K562 (cell line): ENCODE measurements at regions not wholly inside any gene's neighbourhood (a gene's known extent, or its start where the extent isn't known, plus 50 kb on each side); places are given as distances from the start of the nearest gene placed in this dataset.

Experiments used
- AFF4 ChIP-seq: sonication (generic); formaldehyde crosslinking; IDR thresholded peaks from 2 replicates; pipeline ENCODE4 v1.8.0; 2023; ENCODE audit warnings: mild to moderate bottlenecking, missing genetic modification reagents
- CTBP1 ChIP-seq: fragments of 450-650 bp; IDR thresholded peaks from 2 replicates; pipeline ENCODE4 v1.6.1; 2016; ENCODE audit warnings: borderline replicate concordance
- FIP1L1 ChIP-seq: fragments of 200-400 bp; formaldehyde crosslinking; IDR thresholded peaks from 2 replicates; pipeline ENCODE4 v1.6.1; 2018; ENCODE audit warnings: mild to moderate bottlenecking, low read depth, low read length; ENCODE audit not compliant: poor library complexity, severe bottlenecking
- GABPB1 ChIP-seq: sonication (generic); formaldehyde crosslinking; IDR thresholded peaks from 2 replicates; pipeline ENCODE4 v1.8.0; 2022; ENCODE audit warnings: mild to moderate bottlenecking, missing genetic modification reagents
- GMEB1 ChIP-seq: fragments of 250-450 bp; sonication (Bioruptor Pico); IDR thresholded peaks from 2 replicates; pipeline ENCODE4 v1.4.0; 2020; ENCODE audit warnings: mild to moderate bottlenecking
- HCFC1 ChIP-seq: IDR thresholded peaks from 2 replicates; pipeline ENCODE4 v1.6.1; 2012; ENCODE audit warnings: low read depth, low read length, improper control_type of control experiment
- HNRNPL ChIP-seq: fragments of 200-400 bp; formaldehyde crosslinking; IDR thresholded peaks from 2 replicates; pipeline ENCODE4 v1.6.1; 2017; ENCODE audit warnings: low read depth, mild to moderate bottlenecking, low read length
- MEF2A ChIP-seq: IDR thresholded peaks from 2 replicates; pipeline ENCODE4 v1.6.1; 2011; ENCODE audit warnings: low read depth, mild to moderate bottlenecking, low read length, moderate library complexity; ENCODE audit not compliant: control insufficient read depth
- NELFE ChIP-seq: IDR thresholded peaks from 2 replicates; pipeline ENCODE4 v1.6.1; 2011; ENCODE audit warnings: mild to moderate bottlenecking; ENCODE audit not compliant: insufficient read depth, insufficient read length
- ZNF140 ChIP-seq: fragments of 250-450 bp; sonication (Bioruptor Pico); IDR thresholded peaks from 2 replicates; pipeline ENCODE4 v1.8.0; 2021; ENCODE audit warnings: moderate library complexity, mild to moderate bottlenecking, inconsistent platforms
- ZNF79 ChIP-seq: fragments of 250-450 bp; sonication (Bioruptor Pico); IDR thresholded peaks from 2 replicates; pipeline ENCODE4 v1.4.0; 2020; ENCODE audit warnings: low read depth, mild to moderate bottlenecking, moderate library complexity
- TF ChIP-seq, protein P1 (sequence below), 2 experiments: fragments of 450-650 bp; IDR thresholded peaks; 2 replicates each; pipeline ENCODE4 v1.6.1; 2016
- TF ChIP-seq, protein P2 (sequence below): fragments of 250-450 bp; sonication (Bioruptor Pico); IDR thresholded peaks from 2 replicates; pipeline ENCODE4 v1.5.0; 2021; ENCODE audit warnings: mild to moderate bottlenecking, borderline replicate concordance
- TF ChIP-seq, protein P3 (sequence below): IDR thresholded peaks from 3 replicates; pipeline ENCODE4 v1.6.1; 2011; ENCODE audit warnings: borderline replicate concordance, mild to moderate bottlenecking; ENCODE audit not compliant: insufficient read length, insufficient read depth
- TF ChIP-seq, protein P4 (sequence below): fragments of 250-450 bp; sonication (Bioruptor Pico); IDR thresholded peaks from 2 replicates; pipeline ENCODE4 v1.8.0; 2021; ENCODE audit warnings: mild to moderate bottlenecking, moderate library complexity

DNA sequence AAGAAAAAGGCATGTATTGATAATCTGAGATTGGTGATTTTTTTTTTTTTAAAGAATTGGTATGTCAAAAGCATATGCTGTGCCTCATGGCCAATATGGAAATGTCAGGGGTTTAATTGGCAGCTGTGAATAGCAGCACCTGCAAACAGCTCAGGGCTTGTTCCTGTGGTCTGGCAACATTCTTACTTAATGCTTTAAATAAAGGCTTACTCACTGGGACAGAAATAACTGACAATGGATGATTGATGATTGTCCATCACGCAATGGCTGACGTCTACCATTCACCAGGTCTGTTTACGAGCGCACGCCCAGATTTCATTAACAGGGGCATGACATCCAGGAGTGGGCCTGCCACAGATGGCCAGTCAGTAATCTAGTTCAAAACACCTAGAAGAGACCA, 66.7 kb downstream of the ETAA1 start (continued):
- TF ChIP-seq ZNF140 = no peak
- TF ChIP-seq HCFC1 = no peak
- TF ChIP-seq CTBP1 = no peak
- TF ChIP-seq, protein P1, sequence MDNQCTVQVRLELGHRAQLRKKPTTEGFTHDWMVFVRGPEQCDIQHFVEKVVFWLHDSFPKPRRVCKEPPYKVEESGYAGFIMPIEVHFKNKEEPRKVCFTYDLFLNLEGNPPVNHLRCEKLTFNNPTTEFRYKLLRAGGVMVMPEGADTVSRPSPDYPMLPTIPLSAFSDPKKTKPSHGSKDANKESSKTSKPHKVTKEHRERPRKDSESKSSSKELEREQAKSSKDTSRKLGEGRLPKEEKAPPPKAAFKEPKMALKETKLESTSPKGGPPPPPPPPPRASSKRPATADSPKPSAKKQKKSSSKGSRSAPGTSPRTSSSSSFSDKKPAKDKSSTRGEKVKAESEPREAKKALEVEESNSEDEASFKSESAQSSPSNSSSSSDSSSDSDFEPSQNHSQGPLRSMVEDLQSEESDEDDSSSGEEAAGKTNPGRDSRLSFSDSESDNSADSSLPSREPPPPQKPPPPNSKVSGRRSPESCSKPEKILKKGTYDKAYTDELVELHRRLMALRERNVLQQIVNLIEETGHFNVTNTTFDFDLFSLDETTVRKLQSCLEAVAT (IDR thresholded peaks at IDR 0.05) = no peak
- no peak for TF ChIP-seq GMEB1
- TF ChIP-seq, protein P2, sequence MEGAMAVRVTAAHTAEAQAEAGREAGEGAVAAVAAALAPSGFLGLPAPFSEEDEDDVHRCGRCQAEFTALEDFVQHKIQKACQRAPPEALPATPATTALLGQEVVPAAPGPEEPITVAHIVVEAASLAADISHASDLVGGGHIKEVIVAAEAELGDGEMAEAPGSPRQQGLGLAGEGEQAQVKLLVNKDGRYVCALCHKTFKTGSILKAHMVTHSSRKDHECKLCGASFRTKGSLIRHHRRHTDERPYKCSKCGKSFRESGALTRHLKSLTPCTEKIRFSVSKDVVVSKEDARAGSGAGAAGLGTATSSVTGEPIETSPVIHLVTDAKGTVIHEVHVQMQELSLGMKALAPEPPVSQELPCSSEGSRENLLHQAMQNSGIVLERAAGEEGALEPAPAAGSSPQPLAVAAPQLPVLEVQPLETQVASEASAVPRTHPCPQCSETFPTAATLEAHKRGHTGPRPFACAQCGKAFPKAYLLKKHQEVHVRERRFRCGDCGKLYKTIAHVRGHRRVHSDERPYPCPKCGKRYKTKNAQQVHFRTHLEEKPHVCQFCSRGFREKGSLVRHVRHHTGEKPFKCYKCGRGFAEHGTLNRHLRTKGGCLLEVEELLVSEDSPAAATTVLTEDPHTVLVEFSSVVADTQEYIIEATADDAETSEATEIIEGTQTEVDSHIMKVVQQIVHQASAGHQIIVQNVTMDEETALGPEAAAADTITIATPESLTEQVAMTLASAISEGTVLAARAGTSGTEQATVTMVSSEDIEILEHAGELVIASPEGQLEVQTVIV (CRISPR knock-in tag) = no peak
- no peak for TF ChIP-seq NELFE
- no peak for TF ChIP-seq FIP1L1
- TF ChIP-seq GABPB1 = no peak
- TF ChIP-seq, protein P3, sequence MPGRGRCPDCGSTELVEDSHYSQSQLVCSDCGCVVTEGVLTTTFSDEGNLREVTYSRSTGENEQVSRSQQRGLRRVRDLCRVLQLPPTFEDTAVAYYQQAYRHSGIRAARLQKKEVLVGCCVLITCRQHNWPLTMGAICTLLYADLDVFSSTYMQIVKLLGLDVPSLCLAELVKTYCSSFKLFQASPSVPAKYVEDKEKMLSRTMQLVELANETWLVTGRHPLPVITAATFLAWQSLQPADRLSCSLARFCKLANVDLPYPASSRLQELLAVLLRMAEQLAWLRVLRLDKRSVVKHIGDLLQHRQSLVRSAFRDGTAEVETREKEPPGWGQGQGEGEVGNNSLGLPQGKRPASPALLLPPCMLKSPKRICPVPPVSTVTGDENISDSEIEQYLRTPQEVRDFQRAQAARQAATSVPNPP = no peak
- no peak for TF ChIP-seq HNRNPL
- no peak for TF ChIP-seq ZNF79 (CRISPR knock-in tag)
- no peak for TF ChIP-seq AFF4 (CRISPR knock-in tag)
- TF ChIP-seq, protein P4, sequence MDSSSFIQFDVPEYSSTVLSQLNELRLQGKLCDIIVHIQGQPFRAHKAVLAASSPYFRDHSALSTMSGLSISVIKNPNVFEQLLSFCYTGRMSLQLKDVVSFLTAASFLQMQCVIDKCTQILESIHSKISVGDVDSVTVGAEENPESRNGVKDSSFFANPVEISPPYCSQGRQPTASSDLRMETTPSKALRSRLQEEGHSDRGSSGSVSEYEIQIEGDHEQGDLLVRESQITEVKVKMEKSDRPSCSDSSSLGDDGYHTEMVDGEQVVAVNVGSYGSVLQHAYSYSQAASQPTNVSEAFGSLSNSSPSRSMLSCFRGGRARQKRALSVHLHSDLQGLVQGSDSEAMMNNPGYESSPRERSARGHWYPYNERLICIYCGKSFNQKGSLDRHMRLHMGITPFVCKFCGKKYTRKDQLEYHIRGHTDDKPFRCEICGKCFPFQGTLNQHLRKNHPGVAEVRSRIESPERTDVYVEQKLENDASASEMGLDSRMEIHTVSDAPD (CRISPR knock-in tag) = no peak
- peak; percentile 61; the same call in 1 of the 2 replicates for TF ChIP-seq MEF2A
